Keratinocyte (primary cell): ENCODE measurements at regions not wholly inside any gene's neighbourhood (a gene's known extent, or its start where the extent isn't known, plus 50 kb on each side); places are given as distances from the start of the nearest gene placed in this dataset.

ENCODE experiments used
- DNase-seq: peaks from one replicate; pipeline ENCODE4 v3.0.0-alpha.2; 2011; ENCODE audit warnings: low read depth, missing footprints, low spot score
- FAIRE-seq: peaks from 2 replicates; lab custom pipeline; 2011; peaks lifted over from hg19 to GRCh38; lab: Jason Lieb, UNC
- H2AFZ ChIP-seq: 2 replicates; pipeline ENCODE4 v1.6.0; 2012; ENCODE audit warnings: low read length, control low read depth, inconsistent platforms; ENCODE audit not compliant: control insufficient read depth
- H3K27ac ChIP-seq: 2 replicates; pipeline ENCODE4 v1.5.1; 2011; ENCODE audit warnings: low read length; ENCODE audit not compliant: control insufficient read depth, insufficient read depth
- H3K27me3 ChIP-seq: 3 replicates; pipeline ENCODE4 v1.6.0; 2011; ENCODE audit warnings: low read length; ENCODE audit not compliant: control insufficient read depth, insufficient read depth; ENCODE audit errors: extremely low read depth
- H3K36me3 ChIP-seq, 2 experiments: 2 replicates in 1 of 2; 3 replicates in 1 of 2; pipeline ENCODE4 v1.5.1; 2011; ENCODE audit warnings: low read length in 2 of 2, mild to moderate bottlenecking in 1 of 2; ENCODE audit not compliant: control insufficient read depth in 2 of 2, insufficient read depth in 2 of 2; ENCODE audit errors: extremely low read depth in 1 of 2
- H3K4me1 ChIP-seq: 3 replicates; pipeline ENCODE4 v1.5.1; 2011; ENCODE audit warnings: low read length; ENCODE audit not compliant: control insufficient read depth, insufficient read depth; ENCODE audit errors: extremely low read depth
- H3K4me2 ChIP-seq: 3 replicates; pipeline ENCODE4 v1.6.0; 2011; ENCODE audit warnings: low read depth, low read length; ENCODE audit not compliant: control insufficient read depth, insufficient read depth; ENCODE audit errors: extremely low read depth
- H3K4me3 ChIP-seq, 3 experiments: fragments of 200-600 bp in 1 of 3; sonication (generic) in 1 of 3; 2 replicates in 2 of 3; 3 replicates in 1 of 3; pipeline ENCODE4 v1.5.1; 2011 to 2016; ENCODE audit warnings: low read length in 3 of 3, mild to moderate bottlenecking in 3 of 3, control low read depth in 2 of 3, inconsistent platforms in 1 of 3, low read depth in 1 of 3, mixed read lengths in 1 of 3, mixed run types in 1 of 3, moderate library complexity in 1 of 3; ENCODE audit not compliant: control insufficient read depth in 2 of 3, insufficient read depth in 2 of 3; ENCODE audit errors: extremely low read depth in 1 of 3
- H3K79me2 ChIP-seq: 2 replicates; pipeline ENCODE4 v1.6.0; 2012; ENCODE audit warnings: low read length; ENCODE audit not compliant: control insufficient read depth, insufficient read depth
- H3K9ac ChIP-seq: 3 replicates; pipeline ENCODE4 v1.6.0; 2011; ENCODE audit warnings: low read length; ENCODE audit not compliant: control insufficient read depth, insufficient read depth; ENCODE audit errors: extremely low read depth
- H3K9me1 ChIP-seq: 3 replicates; pipeline ENCODE4 v1.6.0; 2011; ENCODE audit warnings: low read length; ENCODE audit not compliant: control insufficient read depth, insufficient read depth; ENCODE audit errors: extremely low read depth
- H3K9me3 ChIP-seq: 2 replicates; pipeline ENCODE4 v1.5.1; 2012; ENCODE audit warnings: low read depth, low read length; ENCODE audit not compliant: control insufficient read depth
- H4K20me1 ChIP-seq: 3 replicates; pipeline ENCODE4 v1.6.0; 2011; ENCODE audit warnings: low read length; ENCODE audit not compliant: control insufficient read depth, insufficient read depth; ENCODE audit errors: extremely low read depth
- CTCF ChIP-seq, 3 experiments: IDR thresholded peaks in 1 of 3; conservative IDR thresholded peaks in 1 of 3; optimal IDR thresholded peaks in 1 of 3; 2 replicates in 2 of 3; 3 replicates in 1 of 3; pipeline versions ENCODE3 to v1.5.1; 2011; ENCODE audit warnings: low read length in 3 of 3, mild to moderate bottlenecking in 3 of 3, moderate library complexity in 2 of 3, control low read depth in 1 of 3, inconsistent platforms in 1 of 3; ENCODE audit not compliant: insufficient read depth in 2 of 3; ENCODE audit errors: extremely low read depth in 1 of 3
- EZH2 ChIP-seq: IDR thresholded peaks from one replicate; pipeline ENCODE4 v1.6.1; 2012; ENCODE audit warnings: inconsistent platforms, mild to moderate bottlenecking, low read length, moderate library complexity
- dilution Hi-C: fragments of 300-500 bp; cut with MboI; formaldehyde crosslinking; loops from one replicate; pipeline ENCODE4 v1.7.0; 2020; ENCODE audit warnings: low sequenced_read_pairs; ENCODE audit not compliant: extremely low pct_ligation_motif_present

GRCh38 chr22:49320714-49321476, 506.8 kb downstream of the BRD1 start:
- H2AFZ ChIP-seq: no peak overlapping the region
- H3K9ac ChIP-seq: no peak overlapping the region
- no peak for TF ChIP-seq EZH2
- no peak for TF ChIP-seq CTCF (optimal IDR thresholded peaks at IDR 0.05 in 1 of 3, IDR thresholded peaks at IDR 0.05 in 1 of 3, conservative IDR thresholded peaks at IDR 0.05 in 1 of 3; ENCODE audit: extremely low read depth in 1 of 3, insufficient read depth in 2 of 3, low read length in 3 of 3)
- no peak overlapping the region for H3K4me2 ChIP-seq
- no peaks in the 10 kb centered on the region for H3K36me3 ChIP-seq
- no peaks in the 10 kb centered on the region for H3K27me3 ChIP-seq
- H3K4me3 ChIP-seq: no peak overlapping the region
- H3K79me2 ChIP-seq: no peaks in the 10 kb centered on the region
- FAIRE-seq (no peak), DNase-seq (no peak)
- no peak overlapping the region for H3K27ac ChIP-seq
- dilution Hi-C loops: no loop called here
- H4K20me1 ChIP-seq: no peaks in the 10 kb centered on the region
- no peaks in the 10 kb centered on the region for H3K4me1 ChIP-seq
- no peaks in the 10 kb centered on the region for H3K9me1 ChIP-seq
- H3K9me3 ChIP-seq: peaks cover 13% of the 10 kb centered on the region

GRCh38 chr22:49317369-49317768, 510.3 kb downstream of the BRD1 start:
- Histone ChIP-seq H3K9ac (no peak overlapping the region), H3K4me1 (no peaks in the 10 kb centered on the region), H3K4me2 (no peak overlapping the region), H3K27ac (no peak overlapping the region), H3K9me1 (no peaks in the 10 kb centered on the region), H3K27me3 (no peaks in the 10 kb centered on the region), H2AFZ (no peak overlapping the region), H4K20me1 (no peaks in the 10 kb centered on the region), H3K79me2 (no peaks in the 10 kb centered on the region), H3K4me3 (no peak overlapping the region), H3K36me3 (no peaks in the 10 kb centered on the region), H3K9me3 (peaks cover 4% of the 10 kb centered on the region)
- FAIRE-seq: no peak
- DNase-seq: no peak
- dilution Hi-C loops: no loop called here
- TF ChIP-seq EZH2 (no peak), CTCF (optimal IDR thresholded peaks at IDR 0.05 in 1 of 3, IDR thresholded peaks at IDR 0.05 in 1 of 3, conservative IDR thresholded peaks at IDR 0.05 in 1 of 3; ENCODE audit: extremely low read depth in 1 of 3, insufficient read depth in 2 of 3, low read length in 3 of 3) (no peak)
